ENCODE measurements at regions not wholly inside any gene's neighbourhood (a gene's known extent, or its start where the extent isn't known, plus 50 kb on each side); places are given as distances from the start of the nearest gene placed in this dataset.

- Mint-ChIP-seq H3K27me3 (ENCODE audit: low read depth) (no peaks in the 10 kb centered on the region), H3K36me3 (ENCODE audit: low read depth) (no peaks in the 10 kb centered on the region), H3K27ac (ENCODE audit: unreplicated experiment) (no peak overlapping the region), H3K4me1 (ENCODE audit: low read depth) (no peaks in the 10 kb centered on the region), H3K4me3 (ENCODE audit: unreplicated experiment) (no peak overlapping the region), H3K9me3 (ENCODE audit: low read depth) (no peaks in the 10 kb centered on the region)
- DNase-seq (ENCODE audit: low spot score) = no peak
- no peak for TF ChIP-seq CTCF (IDR thresholded peaks at IDR 0.05)
Measured at GRCh38 chr10:120162471-120162870, 269.9 kb downstream of the SEC23IP start.

- no peaks in the 10 kb centered on the region for H3K36me3 Mint-ChIP-seq (ENCODE audit: low read depth)
- H3K4me1 Mint-ChIP-seq (ENCODE audit: low read depth) = peaks cover 12% of the 10 kb centered on the region
- peak overlapping the region; percentile 58 for H3K27ac Mint-ChIP-seq (ENCODE audit: unreplicated experiment)
- no peak overlapping the region for H3K4me3 Mint-ChIP-seq (ENCODE audit: unreplicated experiment)
- DNase-seq (ENCODE audit: low spot score) = no peak
- no peak for TF ChIP-seq CTCF (IDR thresholded peaks at IDR 0.05)
- peaks cover 4% of the 10 kb centered on the region for H3K9me3 Mint-ChIP-seq (ENCODE audit: low read depth)
- H3K27me3 Mint-ChIP-seq (ENCODE audit: low read depth) = no peaks in the 10 kb centered on the region
Measured at GRCh38 chr10:120172356-120172755, 279.8 kb downstream of the SEC23IP start.

GRCh38 chr10:120174491-120174890 is 282.0 kb downstream of the SEC23IP start:
- no peak for TF ChIP-seq CTCF (IDR thresholded peaks at IDR 0.05)
- H3K4me1 Mint-ChIP-seq (ENCODE audit: low read depth) = peaks cover 12% of the 10 kb centered on the region
- no peak overlapping the region for H3K27ac Mint-ChIP-seq (ENCODE audit: unreplicated experiment)
- H3K9me3 Mint-ChIP-seq (ENCODE audit: low read depth) = peaks cover 8% of the 10 kb centered on the region
- H3K27me3 Mint-ChIP-seq (ENCODE audit: low read depth) = peaks cover 4% of the 10 kb centered on the region
- DNase-seq (ENCODE audit: low spot score) = no peak
- H3K36me3 Mint-ChIP-seq (ENCODE audit: low read depth) = no peaks in the 10 kb centered on the region
- H3K4me3 Mint-ChIP-seq (ENCODE audit: unreplicated experiment) = no peak overlapping the region

GRCh38 chr10:120177330-120177729 is 279.7 kb upstream of the PLPP4 start:
- TF ChIP-seq CTCF (IDR thresholded peaks at IDR 0.05) = no peak
- Mint-ChIP-seq H3K36me3 (ENCODE audit: low read depth) (no peaks in the 10 kb centered on the region), H3K27me3 (ENCODE audit: low read depth) (peaks cover 4% of the 10 kb centered on the region), H3K4me1 (ENCODE audit: low read depth) (peaks cover 5% of the 10 kb centered on the region), H3K27ac (ENCODE audit: unreplicated experiment) (no peak overlapping the region), H3K9me3 (ENCODE audit: low read depth) (peaks cover 5% of the 10 kb centered on the region), H3K4me3 (ENCODE audit: unreplicated experiment) (no peak overlapping the region)
- no peak for DNase-seq (ENCODE audit: low spot score)

GRCh38 chr10:120180160-120180559 is 276.9 kb upstream of the PLPP4 start:
- DNase-seq (ENCODE audit: low spot score) = no peak
- no peak overlapping the region for H3K4me3 Mint-ChIP-seq (ENCODE audit: unreplicated experiment)
- H3K9me3 Mint-ChIP-seq (ENCODE audit: low read depth) = peaks cover 5% of the 10 kb centered on the region
- TF ChIP-seq CTCF (IDR thresholded peaks at IDR 0.05) = no peak
- H3K36me3 Mint-ChIP-seq (ENCODE audit: low read depth) = no peaks in the 10 kb centered on the region
- peaks cover 4% of the 10 kb centered on the region for H3K27me3 Mint-ChIP-seq (ENCODE audit: low read depth)
- H3K4me1 Mint-ChIP-seq (ENCODE audit: low read depth) = no peaks in the 10 kb centered on the region
- H3K27ac Mint-ChIP-seq (ENCODE audit: unreplicated experiment) = no peak overlapping the region

All from chondrocyte (in vitro differentiated cells).